ENCODE measurements at regions not wholly inside any gene's neighbourhood (a gene's known extent, or its start where the extent isn't known, plus 50 kb on each side); places are given as distances from the start of the nearest gene placed in this dataset.

DNA sequence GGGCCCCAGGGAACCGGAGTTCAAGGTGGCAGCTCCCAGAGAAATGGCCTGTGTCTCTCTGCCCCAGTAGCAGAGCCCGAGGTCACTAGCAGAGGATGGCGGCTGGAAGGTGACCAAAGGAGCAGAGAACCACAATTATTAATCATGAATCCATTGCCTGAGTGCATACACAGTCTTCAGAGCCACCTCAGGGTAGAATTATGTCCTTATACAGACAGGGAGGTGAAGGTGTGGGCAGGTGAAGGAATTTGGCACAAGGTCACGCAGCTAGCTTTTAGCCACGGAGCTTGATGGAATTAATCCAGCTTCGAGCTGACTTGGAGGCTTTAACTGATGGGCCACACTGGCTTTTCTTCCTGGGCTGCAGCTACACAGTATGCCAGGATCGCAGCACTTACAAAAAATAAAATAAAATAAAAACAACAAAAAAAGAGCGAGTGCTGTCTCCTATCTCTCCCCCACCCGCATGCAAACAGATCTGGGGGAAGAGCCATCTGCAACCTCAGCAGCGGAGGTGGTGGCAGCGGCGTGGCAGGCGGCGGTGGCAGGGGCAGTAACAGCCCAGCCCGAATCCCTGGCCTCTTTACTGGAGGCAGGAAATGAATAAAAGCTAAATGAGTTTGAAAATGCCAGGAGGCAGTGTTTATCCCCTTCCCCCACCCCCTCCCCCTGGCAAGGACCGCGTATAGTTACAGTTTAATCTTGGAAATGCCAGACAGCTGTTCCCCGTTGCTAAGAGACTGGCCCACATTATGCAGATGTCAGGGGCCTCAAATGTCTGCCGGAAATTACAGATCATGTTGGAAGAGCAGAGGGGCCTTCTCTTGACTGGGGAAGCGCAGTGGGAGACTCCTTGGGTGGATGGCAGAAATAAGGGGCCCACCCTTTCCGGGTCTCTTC lies 93.5 kb downstream of the LRRC74A start:
- TF ChIP-seq POLR2A (IDR thresholded peaks at IDR 0.05): peak; percentile 9
- TF ChIP-seq, protein P1, sequence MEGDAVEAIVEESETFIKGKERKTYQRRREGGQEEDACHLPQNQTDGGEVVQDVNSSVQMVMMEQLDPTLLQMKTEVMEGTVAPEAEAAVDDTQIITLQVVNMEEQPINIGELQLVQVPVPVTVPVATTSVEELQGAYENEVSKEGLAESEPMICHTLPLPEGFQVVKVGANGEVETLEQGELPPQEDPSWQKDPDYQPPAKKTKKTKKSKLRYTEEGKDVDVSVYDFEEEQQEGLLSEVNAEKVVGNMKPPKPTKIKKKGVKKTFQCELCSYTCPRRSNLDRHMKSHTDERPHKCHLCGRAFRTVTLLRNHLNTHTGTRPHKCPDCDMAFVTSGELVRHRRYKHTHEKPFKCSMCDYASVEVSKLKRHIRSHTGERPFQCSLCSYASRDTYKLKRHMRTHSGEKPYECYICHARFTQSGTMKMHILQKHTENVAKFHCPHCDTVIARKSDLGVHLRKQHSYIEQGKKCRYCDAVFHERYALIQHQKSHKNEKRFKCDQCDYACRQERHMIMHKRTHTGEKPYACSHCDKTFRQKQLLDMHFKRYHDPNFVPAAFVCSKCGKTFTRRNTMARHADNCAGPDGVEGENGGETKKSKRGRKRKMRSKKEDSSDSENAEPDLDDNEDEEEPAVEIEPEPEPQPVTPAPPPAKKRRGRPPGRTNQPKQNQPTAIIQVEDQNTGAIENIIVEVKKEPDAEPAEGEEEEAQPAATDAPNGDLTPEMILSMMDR (IDR thresholded peaks at IDR 0.05): no peak

Measured in right lobe of liver (tissue), 4 donors.